HG03108 (cell line): ENCODE measurements at regions not wholly inside any gene's neighbourhood (a gene's known extent, or its start where the extent isn't known, plus 50 kb on each side); places are given as distances from the start of the nearest gene placed in this dataset.

Experiments used
- ATAC-seq: cut with Tn5 transposase; IDR thresholded peaks from one replicate; pipeline ENCODE4 v1.9.1; 2021; ENCODE audit warnings: moderate library complexity; ENCODE audit not compliant: unreplicated experiment

DNA sequence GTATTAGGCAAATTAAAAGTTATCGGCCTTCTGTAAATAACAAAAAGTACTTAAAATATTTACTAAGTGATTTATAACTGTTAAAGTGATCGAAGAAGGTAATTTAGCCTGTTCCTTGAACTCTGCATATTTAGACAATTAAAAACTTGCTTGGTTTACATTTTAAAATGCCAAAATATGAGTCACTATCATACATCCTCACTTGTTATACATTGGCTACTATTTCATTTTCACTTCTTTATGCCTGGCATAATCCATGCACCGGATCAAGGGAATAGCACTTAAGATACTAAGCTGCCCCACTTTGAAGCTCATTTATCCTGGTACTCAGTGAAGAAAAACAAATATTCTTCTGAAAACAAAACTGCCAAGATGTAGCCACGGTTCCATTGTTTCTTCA is 344.6 kb downstream of the UBE3D start:
- no peak for ATAC-seq

DNA sequence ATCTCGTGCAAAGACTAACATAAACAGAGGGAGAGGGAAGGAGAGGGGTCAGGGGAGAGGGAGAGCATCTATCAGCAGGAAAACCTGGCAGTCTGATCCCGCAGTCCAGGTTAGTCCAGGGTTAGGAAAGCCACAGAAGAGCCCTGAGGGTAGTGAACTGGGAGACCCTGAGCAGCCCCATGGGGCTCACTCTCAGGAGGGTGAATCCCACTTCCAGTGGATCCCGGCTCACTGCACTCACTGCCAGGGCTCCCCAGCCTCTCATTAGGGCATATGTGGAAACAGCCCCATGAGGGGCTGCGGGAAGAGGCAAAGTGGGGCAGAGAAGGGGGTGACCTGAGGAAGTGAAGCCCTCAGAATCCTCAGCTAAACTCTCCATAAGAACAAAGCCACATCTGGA is 329.9 kb downstream of the UBE3D start:
- no peak for ATAC-seq

GRCh38 chr6:82737965-82738364 is 327.7 kb downstream of the UBE3D start:
- ATAC-seq: no peak

DNA sequence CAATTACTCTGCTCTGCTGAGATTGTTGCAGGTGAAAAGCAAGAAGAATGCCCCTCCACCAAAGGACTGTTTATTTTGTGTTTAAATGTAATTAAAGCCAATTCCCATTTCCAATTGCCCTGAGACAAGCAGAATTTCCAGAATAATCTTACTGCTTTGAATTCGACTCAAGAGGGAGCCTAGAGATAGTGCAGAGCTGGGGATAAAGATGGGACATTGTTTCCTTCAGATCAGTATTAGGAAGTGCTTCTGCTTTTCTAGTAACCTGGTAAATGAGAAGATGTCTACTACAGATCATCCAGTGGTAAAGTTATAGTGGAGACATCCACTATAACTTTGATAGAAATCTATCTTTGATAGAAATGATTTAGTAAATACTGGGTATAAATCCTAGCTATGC is 326.9 kb downstream of the UBE3D start:
- ATAC-seq: no peak

- no peak for ATAC-seq
Measured at GRCh38 chr6:82739303-82739702, 326.3 kb downstream of the UBE3D start.

GRCh38 chr6:82740072-82740471 is 325.6 kb downstream of the UBE3D start:
- no peak for ATAC-seq

GRCh38 chr6:82741325-82741995 is 324.2 kb downstream of the UBE3D start:
- ATAC-seq: no peak

GRCh38 chr6:82741996-82742385 is 323.6 kb downstream of the UBE3D start:
- no peak for ATAC-seq

GRCh38 chr6:82744286-82745015 is 321.2 kb downstream of the UBE3D start:
- ATAC-seq: no peak

- no peak for ATAC-seq
Measured at GRCh38 chr6:82750556-82750955, 315.1 kb downstream of the UBE3D start.

DNA sequence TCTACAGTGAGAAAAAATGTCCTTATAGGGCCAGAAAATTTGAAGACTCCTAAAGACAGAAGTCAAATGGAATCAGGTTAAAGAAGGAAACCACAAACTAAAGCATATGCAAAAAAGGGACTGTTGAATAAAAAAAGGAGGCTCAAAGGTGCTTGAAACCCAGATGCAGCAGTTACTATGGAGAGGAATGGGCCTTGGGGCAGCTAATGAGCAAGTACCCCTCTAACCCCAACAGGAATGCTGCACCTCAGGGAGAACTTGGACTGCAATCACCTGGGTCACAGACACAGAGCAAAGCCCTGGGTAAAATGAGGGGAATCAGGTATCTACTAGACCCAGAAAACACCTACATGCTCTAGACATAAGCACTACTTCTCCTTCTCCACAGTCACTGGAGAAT is 313.9 kb downstream of the UBE3D start:
- ATAC-seq: no peak

GRCh38 chr6:82761674-82762345 is 303.8 kb downstream of the UBE3D start:
- no peak for ATAC-seq

GRCh38 chr6:82766476-82766875 is 299.2 kb downstream of the UBE3D start:
- ATAC-seq: no peak

GRCh38 chr6:82767037-82767436 is 298.6 kb downstream of the UBE3D start:
- no peak for ATAC-seq

GRCh38 chr6:82767447-82767846 is 298.2 kb downstream of the UBE3D start:
- ATAC-seq: no peak

DNA sequence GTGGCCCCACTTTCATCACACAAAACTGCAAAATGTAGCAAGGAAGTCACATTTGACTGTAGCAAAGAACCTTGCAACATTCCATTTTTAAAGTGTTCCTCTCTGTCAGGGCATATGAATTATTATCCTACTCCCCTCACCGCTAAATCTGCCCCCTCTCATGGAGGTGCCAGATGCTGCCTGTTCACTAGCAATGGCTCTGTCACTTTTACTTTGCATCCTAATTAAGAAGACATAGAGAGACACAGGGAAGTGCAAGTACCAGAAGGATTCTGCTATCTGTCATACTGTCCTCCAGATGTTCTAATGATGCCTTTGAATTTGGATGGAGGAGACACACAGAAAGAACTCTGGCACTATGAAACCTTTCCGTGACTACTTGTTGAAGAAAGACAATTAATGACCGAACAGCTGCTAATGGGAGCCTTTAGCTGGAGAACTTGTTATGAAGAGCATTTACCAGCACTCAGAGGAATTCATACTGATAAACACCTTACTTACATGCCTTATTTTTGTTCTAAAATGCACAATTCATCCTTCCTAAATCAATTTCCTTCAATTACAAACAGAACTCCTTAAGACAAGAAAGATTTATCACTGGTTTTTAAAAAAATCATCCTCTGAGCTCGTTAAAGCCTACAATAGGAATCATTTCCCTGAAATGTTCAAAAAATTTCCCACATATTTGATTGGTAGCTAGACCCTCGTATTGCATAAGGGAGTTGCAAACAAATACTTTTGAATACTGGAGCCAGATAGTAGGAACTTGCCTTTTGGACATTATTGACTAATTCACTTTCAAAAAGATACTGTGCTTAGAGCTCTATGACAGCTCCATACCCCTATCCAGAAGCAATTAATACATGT is 292.6 kb downstream of the UBE3D start:
- no peak for ATAC-seq

GRCh38 chr6:82775361-82775760 is 290.3 kb downstream of the UBE3D start:
- ATAC-seq: no peak

GRCh38 chr6:82775981-82776380 is 289.7 kb downstream of the UBE3D start:
- ATAC-seq: no peak

DNA sequence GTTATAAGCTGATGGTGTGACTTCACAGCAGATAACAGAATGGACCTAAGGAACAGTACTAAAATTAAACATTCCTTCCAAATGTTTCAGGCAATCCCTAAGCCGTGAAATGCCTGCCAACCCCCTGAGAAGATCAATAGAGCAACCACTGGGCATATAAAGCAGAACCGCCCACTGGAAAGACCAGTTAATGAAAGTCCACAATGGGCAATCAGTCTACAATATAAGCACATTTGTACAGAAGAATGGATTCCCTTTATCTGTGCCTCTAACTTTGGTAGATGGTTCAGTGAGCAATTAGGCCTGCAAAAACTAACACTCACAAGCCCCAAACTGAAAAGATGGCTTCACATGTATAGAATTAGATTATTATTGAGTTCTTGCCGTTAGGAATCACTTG is 286.6 kb downstream of the UBE3D start:
- ATAC-seq: no peak

DNA sequence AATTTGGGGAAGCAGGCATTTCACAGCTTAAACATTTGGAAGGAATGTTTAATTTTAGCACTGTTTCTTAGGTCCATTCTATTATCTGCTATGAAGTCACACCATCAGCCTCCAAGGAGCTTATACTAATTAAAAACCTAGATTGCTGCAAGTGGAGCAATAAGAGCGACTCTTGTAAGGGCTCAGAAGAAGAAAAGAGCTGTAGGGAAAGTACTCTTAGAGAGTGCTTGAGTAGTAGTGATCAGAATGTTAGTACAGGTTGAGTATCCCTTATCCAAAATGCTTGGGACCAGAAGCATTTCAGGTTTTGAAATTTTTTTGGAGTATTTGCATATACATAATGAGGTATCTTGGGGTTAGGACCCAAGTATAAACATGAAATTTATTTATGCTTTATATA is 285.3 kb downstream of the UBE3D start:
- no peak for ATAC-seq

GRCh38 chr6:82781620-82782204 is 283.9 kb downstream of the UBE3D start:
- no peak for ATAC-seq
